HG03460 (cell line): ENCODE measurements at regions not wholly inside any gene's neighbourhood (a gene's known extent, or its start where the extent isn't known, plus 50 kb on each side); places are given as distances from the start of the nearest gene placed in this dataset.

ENCODE experiments used
- ATAC-seq: cut with Tn5 transposase; IDR thresholded peaks from one replicate; pipeline ENCODE4 v1.9.1; 2021; ENCODE audit not compliant: unreplicated experiment

GRCh38 chr11:36874291-36874690, 276.3 kb upstream of the RAG2 start:
- no peak for ATAC-seq

- no peak for ATAC-seq
Observed at GRCh38 chr11:36870361-36870760, 272.3 kb upstream of the RAG2 start.

- no peak for ATAC-seq
Observed at GRCh38 chr11:36868380-36868779, 270.3 kb upstream of the RAG2 start.

- ATAC-seq, result no peak
Observed at GRCh38 chr11:36865846-36866245, 267.8 kb upstream of the RAG2 start.

GRCh38 chr11:36854875-36855274, 256.8 kb upstream of the RAG2 start:
- no peak for ATAC-seq

GRCh38 chr11:36848660-36849059, 250.6 kb upstream of the RAG2 start:
- ATAC-seq, result no peak

GRCh38 chr11:36840378-36840777, 242.3 kb upstream of the RAG2 start:
- no peak for ATAC-seq

GRCh38 chr11:36837831-36838437, 239.9 kb upstream of the RAG2 start:
- no peak for ATAC-seq

- no peak for ATAC-seq
Observed at GRCh38 chr11:36825251-36825650, 227.2 kb upstream of the RAG2 start.

GRCh38 chr11:36824349-36824748, 226.3 kb upstream of the RAG2 start:
- no peak for ATAC-seq

GRCh38 chr11:36822829-36823228, 224.8 kb upstream of the RAG2 start:
- ATAC-seq, result no peak

GRCh38 chr11:36818410-36818809, 220.4 kb upstream of the RAG2 start:
- ATAC-seq, result no peak

- no peak for ATAC-seq
Observed at GRCh38 chr11:36817336-36817965, 219.4 kb upstream of the RAG2 start.

- ATAC-seq, result no peak
Observed at GRCh38 chr11:36809303-36809702, 211.3 kb upstream of the RAG2 start.

- ATAC-seq, result no peak
Observed at GRCh38 chr11:36807871-36808270, 209.8 kb upstream of the RAG2 start.

GRCh38 chr11:36803084-36803483, 205.0 kb upstream of the RAG2 start:
- no peak for ATAC-seq

GRCh38 chr11:36792996-36793914, 195.2 kb upstream of the RAG2 start:
- no peak for ATAC-seq

GRCh38 chr11:36791957-36792356, 193.9 kb upstream of the RAG2 start:
- no peak for ATAC-seq

GRCh38 chr11:36790526-36790925, 192.5 kb upstream of the RAG2 start:
- no peak for ATAC-seq

- ATAC-seq, result no peak
Observed at GRCh38 chr11:36783808-36784207, 185.8 kb upstream of the RAG2 start.

- ATAC-seq, result no peak
Observed at GRCh38 chr11:36779791-36780190, 181.8 kb upstream of the RAG2 start.

- no peak for ATAC-seq
Observed at GRCh38 chr11:36777311-36777710, 179.3 kb upstream of the RAG2 start.
